KMS-11 (cell line): ENCODE measurements at regions not wholly inside any gene's neighbourhood (a gene's known extent, or its start where the extent isn't known, plus 50 kb on each side); places are given as distances from the start of the nearest gene placed in this dataset.
A peak's percentile ranks its signal among the peaks of the same experiment; 100 is the strongest.

Experiments
- H2AFZ ChIP-seq: fragments of 200-600 bp; sonication (generic); 2 replicates; pipeline ENCODE4 v1.6.1; 2016; ENCODE audit warnings: antibody characterized with exemption, mixed run types, low read depth
- H3K27ac ChIP-seq: fragments of 200-600 bp; sonication (generic); 2 replicates; pipeline ENCODE4 v1.6.1; 2016; ENCODE audit warnings: mild to moderate bottlenecking, mixed run types
- H3K27me3 ChIP-seq: fragments of 200-600 bp; sonication (generic); 2 replicates; pipeline ENCODE4 v1.6.1; 2017; ENCODE audit warnings: mild to moderate bottlenecking, low read depth, mixed run types, moderate library complexity; ENCODE audit not compliant: insufficient read depth
- H3K36me3 ChIP-seq: fragments of 200-600 bp; sonication (generic); 2 replicates; pipeline ENCODE4 v1.6.1; 2017; ENCODE audit warnings: mild to moderate bottlenecking, mixed run types; ENCODE audit not compliant: insufficient read depth
- H3K4me1 ChIP-seq: fragments of 200-600 bp; sonication (generic); 2 replicates; pipeline ENCODE4 v1.6.1; 2016; ENCODE audit warnings: mild to moderate bottlenecking, low read depth, mixed run types; ENCODE audit not compliant: poor library complexity, severe bottlenecking
- H3K4me2 ChIP-seq: fragments of 200-600 bp; sonication (generic); 2 replicates; pipeline ENCODE4 v1.7.0; 2016; ENCODE audit warnings: mild to moderate bottlenecking, mixed run types
- H3K4me3 ChIP-seq: fragments of 200-600 bp; sonication (generic); IDR thresholded peaks from 2 replicates; pipeline ENCODE4 v1.6.1; 2017; ENCODE audit warnings: low read depth, low read length, mixed read lengths; ENCODE audit not compliant: insufficient read depth
- H3K79me2 ChIP-seq: fragments of 200-600 bp; sonication (generic); 2 replicates; pipeline ENCODE4 v1.6.1; 2016; ENCODE audit warnings: low read depth, mixed run types; ENCODE audit not compliant: insufficient read depth
- H3K9ac ChIP-seq: fragments of 200-600 bp; sonication (generic); 2 replicates; pipeline ENCODE4 v1.6.1; 2016; ENCODE audit warnings: mild to moderate bottlenecking, mixed run types
- H4K20me1 ChIP-seq: fragments of 200-600 bp; sonication (generic); 2 replicates; pipeline ENCODE4 v1.6.1; 2016; ENCODE audit warnings: mild to moderate bottlenecking, mixed run types; ENCODE audit not compliant: insufficient read depth
- CTCF ChIP-seq: fragments of 200-600 bp; sonication (generic); conservative IDR thresholded peaks from 2 replicates; pipeline ENCODE4 v1.6.1; 2017; ENCODE audit warnings: low read depth, mild to moderate bottlenecking, antibody characterized with exemption, low read length, moderate library complexity, mixed read lengths

- no peak for TF ChIP-seq CTCF
- Histone ChIP-seq H3K36me3 (no peaks in the 10 kb centered on the region), H3K27me3 (no peaks in the 10 kb centered on the region), H3K9ac (no peak overlapping the region), H3K79me2 (no peaks in the 10 kb centered on the region), H2AFZ (no peak overlapping the region), H3K4me2 (no peak overlapping the region), H3K4me1 (no peaks in the 10 kb centered on the region), H3K4me3 (no peak overlapping the region), H4K20me1 (no peaks in the 10 kb centered on the region), H3K27ac (no peak overlapping the region)
These were observed 314.8 kb downstream of the DIPK2A start for GRCh38 chr3:144286235-144286910.

- no peak for TF ChIP-seq CTCF
- no peaks in the 10 kb centered on the region for H3K36me3 ChIP-seq
- H3K4me1 ChIP-seq: no peaks in the 10 kb centered on the region
- no peaks in the 10 kb centered on the region for H3K79me2 ChIP-seq
- H3K27me3 ChIP-seq: no peaks in the 10 kb centered on the region
- no peak overlapping the region for H2AFZ ChIP-seq
- no peaks in the 10 kb centered on the region for H4K20me1 ChIP-seq
- no peak overlapping the region for H3K9ac ChIP-seq
- no peak overlapping the region for H3K4me3 ChIP-seq
- H3K4me2 ChIP-seq: no peak overlapping the region
- H3K27ac ChIP-seq: no peak overlapping the region
These were observed 315.4 kb downstream of the DIPK2A start for GRCh38 chr3:144287001-144287400.

- Histone ChIP-seq H3K27me3 (no peaks in the 10 kb centered on the region), H3K27ac (no peak overlapping the region), H3K4me3 (no peak overlapping the region), H3K36me3 (no peaks in the 10 kb centered on the region), H3K79me2 (no peaks in the 10 kb centered on the region), H2AFZ (no peak overlapping the region), H3K4me1 (peaks cover 15% of the 10 kb centered on the region), H3K9ac (no peak overlapping the region), H3K4me2 (no peak overlapping the region), H4K20me1 (no peaks in the 10 kb centered on the region)
- no peak for TF ChIP-seq CTCF
These were observed 317.4 kb downstream of the DIPK2A start for GRCh38 chr3:144289057-144289456.

- Histone ChIP-seq H3K36me3 (no peaks in the 10 kb centered on the region), H3K9ac (peak overlapping the region; percentile 49; the same call in 1 of the 2 replicates), H3K27ac (peak overlapping the region; percentile 83), H3K79me2 (no peaks in the 10 kb centered on the region), H3K4me3 (peak overlapping the region; percentile 68), H2AFZ (peak overlapping the region; percentile 62), H4K20me1 (no peaks in the 10 kb centered on the region), H3K4me1 (peaks cover 53% of the 10 kb centered on the region), H3K27me3 (no peaks in the 10 kb centered on the region), H3K4me2 (peak overlapping the region; percentile 95)
- TF ChIP-seq CTCF: no peak
These were observed 323.3 kb downstream of the DIPK2A start for GRCh38 chr3:144294659-144295538.
